GM18505 (cell line): ENCODE measurements at regions not wholly inside any gene's neighbourhood (a gene's known extent, or its start where the extent isn't known, plus 50 kb on each side); places are given as distances from the start of the nearest gene placed in this dataset.

ENCODE experiments used
- ATAC-seq: cut with Tn5 transposase; IDR thresholded peaks from one replicate; pipeline ENCODE4 v1.9.1; 2021; ENCODE audit not compliant: unreplicated experiment
- POLR2A ChIP-seq: IDR thresholded peaks from 4 replicates; pipeline ENCODE4 v1.6.1; 2011; ENCODE audit warnings: borderline replicate concordance; ENCODE audit not compliant: insufficient read depth, insufficient read length; ENCODE audit errors: extremely low read depth

DNA sequence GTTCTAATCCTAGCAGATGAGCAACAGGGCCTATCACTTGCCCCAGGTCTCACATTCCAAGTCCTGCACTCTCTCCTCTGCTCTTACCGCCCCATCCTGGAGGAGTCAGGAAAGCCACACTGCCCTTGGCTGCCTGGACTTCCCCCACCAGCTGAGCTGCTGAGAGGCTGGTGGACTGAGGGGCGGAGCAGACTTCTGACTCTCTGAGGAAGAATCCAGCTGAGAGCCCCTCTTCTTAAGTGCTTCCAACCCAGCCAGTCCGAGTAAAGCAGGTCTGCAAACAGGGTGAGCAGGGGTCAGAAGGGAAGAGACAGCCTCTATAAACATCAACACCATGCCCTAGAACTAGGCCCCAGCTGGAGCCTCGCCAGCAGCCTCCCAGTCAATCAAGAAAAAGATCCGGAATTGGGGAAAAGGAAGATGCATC is 92.4 kb upstream of the TMEM72 start:
- TF ChIP-seq POLR2A, result no peak
- ATAC-seq, result no peak

DNA sequence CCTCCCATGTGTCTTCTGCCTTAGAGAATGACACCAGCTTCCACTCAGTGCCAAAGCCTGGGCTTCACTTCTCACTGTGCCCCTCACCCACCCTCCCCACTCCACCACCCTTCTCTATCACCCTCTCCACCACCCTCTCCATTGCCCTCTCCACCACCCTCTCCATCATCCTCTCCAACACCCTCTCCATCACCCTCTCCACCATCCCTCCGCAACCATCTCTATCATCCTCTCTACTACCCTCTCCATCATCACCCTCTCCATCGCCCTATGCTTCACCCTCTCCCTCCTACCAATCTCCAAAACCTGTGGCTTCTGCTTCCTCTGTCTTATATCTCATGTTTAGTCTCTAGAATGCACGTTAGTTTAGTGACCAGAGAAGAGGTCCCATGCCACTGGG is 91.0 kb upstream of the TMEM72 start:
- TF ChIP-seq POLR2A, result no peak
- ATAC-seq, result no peak

DNA sequence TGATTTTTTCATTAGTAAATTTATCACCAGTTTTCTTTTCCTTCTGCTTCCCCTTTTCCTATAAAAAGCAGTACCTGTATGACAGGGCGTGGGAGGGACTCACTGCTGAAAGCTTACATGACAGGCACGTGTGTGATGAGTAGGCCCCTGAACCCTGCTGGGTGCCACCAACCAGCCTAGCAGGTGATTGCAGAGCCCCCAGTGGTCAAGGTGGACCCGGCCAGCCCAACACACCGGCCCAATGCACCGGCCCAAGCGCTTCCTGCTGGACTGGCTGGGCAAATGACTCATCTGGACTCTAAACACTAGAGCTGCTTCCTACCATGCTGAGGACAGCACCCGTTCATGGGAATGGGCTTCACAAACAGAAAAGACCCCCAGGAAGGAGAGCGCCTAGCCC is 89.8 kb upstream of the TMEM72 start:
- no peak for TF ChIP-seq POLR2A
- ATAC-seq, result no peak

DNA sequence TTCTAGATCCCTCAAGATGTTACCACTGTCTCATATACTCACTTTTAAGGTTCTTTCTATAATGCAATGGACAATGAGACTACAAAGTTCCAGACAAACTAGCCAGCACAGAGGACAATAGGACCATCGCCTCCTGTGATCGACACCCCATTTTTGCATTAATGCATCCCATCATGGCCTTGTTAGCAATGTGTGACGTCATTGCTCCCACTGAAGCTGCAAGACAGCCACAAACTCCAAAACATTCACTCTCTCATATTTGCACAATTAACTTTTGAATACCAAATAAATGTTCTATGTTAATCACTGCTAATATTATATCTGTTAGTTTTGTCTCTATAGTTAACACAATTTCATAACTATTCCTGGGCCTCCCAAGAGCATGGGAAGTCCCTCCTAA is 88.8 kb upstream of the TMEM72 start:
- ATAC-seq, result no peak

DNA sequence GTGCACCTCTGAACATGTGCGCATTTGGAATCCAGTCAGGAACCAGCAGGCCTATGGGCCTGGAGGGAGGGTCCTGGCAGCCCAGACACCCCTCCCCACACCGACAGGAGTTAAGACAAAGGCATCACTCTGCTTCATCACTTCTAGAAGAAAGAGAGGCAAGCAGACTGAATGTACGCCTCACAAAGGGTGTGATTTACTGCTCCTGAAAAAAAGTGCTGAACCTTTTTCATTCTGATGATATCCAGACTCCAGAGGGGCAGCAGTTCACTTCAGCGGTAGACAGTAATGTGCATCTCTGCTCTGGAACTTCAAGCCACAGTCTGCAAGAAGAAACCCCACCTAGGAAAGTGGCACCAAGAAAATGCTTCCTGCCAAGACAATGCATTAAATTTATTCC is 88.2 kb upstream of the TMEM72 start:
- no peak for ATAC-seq
- no peak for TF ChIP-seq POLR2A

More for the DNA sequence above, 88.8 kb upstream of the TMEM72 start:
- no peak for TF ChIP-seq POLR2A

DNA sequence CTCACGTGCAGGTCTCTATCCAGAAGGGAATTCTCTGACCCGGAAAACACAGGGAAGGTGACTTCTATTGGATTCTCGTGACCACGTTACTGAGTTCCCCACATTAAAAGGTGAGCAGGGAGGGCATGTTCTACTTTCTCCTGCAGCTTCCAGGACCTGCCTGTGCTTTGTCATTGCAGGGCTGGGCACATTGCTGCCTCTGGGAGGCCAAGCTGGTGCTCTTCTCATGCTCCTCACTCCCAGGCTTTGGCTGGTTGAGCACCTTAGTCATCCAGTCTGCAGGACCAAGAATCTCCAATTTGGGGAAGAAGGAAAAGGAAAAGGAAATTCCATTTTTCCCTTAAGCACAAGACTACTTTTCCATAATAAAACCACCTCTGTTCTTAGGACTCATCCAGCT is 86.5 kb upstream of the TMEM72 start:
- TF ChIP-seq POLR2A, result no peak
- no peak for ATAC-seq

DNA sequence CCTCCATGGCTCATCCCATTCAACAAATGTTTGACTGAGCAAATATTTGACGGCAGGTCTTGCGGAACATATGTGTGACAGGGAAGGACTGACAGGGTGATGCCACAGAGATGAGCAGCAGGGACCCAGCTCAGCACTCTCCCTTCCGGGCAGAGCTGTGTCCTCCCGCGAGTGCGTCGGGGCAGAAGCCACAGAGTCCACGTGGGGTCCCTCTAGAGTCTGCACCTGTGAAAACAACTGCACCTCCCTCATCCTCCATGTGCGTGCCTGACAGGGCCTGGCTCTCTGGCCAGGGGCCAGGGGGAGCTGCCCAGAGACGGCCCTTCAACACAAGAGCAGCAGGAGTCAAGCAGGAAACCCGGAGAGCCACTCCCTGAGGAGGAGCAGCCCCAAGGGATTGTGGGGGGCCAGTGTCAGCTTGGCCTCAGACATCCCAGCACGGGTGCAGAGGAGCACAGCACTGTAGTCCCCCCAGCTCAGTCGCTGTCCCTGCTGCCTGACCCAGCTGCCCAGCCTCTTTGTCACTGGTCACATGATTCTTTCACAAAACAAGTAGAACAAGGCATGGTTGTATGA is 83.6 kb upstream of the TMEM72 start:
- TF ChIP-seq POLR2A, result no peak
- ATAC-seq, result no peak

DNA sequence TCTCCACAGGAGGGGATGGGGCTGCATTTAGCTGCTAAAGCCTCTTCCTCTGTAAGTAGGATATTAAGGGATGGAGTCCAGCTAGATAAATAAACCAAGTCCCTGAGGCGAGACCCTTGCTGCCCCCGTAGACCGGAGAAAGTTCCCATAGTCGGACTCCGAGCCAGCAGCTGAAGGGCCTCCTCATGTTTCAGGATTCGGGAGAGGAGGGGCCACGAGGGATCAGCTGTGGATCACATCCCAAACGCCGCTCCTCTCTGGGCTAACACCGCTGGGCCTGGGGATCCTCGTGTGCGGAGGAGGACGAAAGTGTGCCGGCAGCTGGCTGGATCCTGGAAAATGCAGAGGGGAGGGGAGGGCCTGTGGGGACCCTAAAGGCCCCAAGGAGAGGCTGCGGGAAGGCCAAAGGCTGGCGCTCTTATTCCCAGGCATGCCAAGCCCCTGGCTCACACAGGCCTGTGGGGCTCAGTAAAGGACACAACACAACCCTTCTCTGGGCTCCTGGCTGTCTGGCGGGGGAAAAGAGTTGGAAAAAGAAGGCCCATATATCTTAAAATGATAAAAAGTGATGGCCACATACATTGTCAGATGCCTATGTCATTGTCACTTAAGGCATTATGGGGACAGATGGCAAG is 82.5 kb upstream of the TMEM72 start:
- no peak for TF ChIP-seq POLR2A

DNA sequence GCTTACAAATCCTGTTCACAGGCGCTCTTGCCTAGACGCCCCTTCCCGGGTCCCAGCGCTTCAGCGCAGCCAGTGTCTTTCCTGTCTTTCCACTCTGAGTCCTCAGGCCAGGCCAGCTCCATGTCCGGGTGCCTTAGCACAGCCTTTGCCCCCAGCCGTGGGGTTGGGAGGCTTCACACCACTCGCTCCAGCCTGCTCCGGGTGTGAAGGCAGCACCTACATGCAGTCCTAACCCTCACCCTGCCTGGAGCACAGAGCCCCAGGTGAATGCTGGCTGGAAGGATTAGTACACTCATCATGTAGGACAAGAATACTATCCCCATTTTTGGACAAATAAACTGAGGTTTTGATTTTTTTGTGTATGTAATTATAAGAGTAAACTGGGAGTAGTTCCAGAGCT is 81.7 kb upstream of the TMEM72 start:
- no peak for TF ChIP-seq POLR2A
- no peak for ATAC-seq

More for the DNA sequence above, 82.5 kb upstream of the TMEM72 start:
- ATAC-seq, result no peak

DNA sequence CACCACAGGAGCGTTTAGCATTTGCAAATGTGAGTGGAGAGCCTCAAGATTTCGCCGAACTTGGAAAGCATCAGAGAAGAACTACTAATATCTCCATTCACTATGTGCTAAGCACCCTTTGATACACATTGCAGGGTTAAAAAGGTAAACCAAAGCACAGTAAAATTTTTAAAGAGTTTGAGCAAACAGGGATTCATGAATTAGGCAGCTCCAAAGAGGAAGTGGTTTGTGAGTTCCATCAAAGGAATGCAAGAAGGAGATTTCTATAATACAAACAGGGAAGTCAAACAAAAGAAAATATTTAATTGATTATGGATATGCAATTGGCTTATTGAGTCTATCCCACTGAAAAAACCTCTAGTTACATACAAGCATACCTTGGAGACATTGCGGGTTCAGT is 81.1 kb upstream of the TMEM72 start:
- ATAC-seq, result no peak
- TF ChIP-seq POLR2A, result no peak

DNA sequence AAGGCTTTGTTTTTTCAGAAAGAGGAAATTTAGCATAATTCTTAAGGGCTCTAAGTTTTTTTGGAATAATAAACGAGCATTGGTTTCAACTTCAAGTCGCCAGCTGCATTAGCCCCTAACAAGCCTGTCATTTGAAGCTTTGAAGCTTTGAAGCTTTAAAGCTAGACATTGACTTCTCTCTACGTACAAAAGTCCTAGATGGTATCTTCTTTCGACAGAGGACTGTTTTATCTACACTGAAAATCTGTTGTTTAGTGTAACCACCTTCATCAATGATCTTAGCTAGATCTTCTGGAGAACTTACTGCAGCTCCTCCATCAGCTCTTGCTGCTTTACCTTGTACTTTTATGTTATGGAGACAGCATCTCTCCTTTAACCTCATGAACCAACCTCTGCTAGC is 79.6 kb upstream of the TMEM72 start:
- no peak for TF ChIP-seq POLR2A
- ATAC-seq, result no peak

DNA sequence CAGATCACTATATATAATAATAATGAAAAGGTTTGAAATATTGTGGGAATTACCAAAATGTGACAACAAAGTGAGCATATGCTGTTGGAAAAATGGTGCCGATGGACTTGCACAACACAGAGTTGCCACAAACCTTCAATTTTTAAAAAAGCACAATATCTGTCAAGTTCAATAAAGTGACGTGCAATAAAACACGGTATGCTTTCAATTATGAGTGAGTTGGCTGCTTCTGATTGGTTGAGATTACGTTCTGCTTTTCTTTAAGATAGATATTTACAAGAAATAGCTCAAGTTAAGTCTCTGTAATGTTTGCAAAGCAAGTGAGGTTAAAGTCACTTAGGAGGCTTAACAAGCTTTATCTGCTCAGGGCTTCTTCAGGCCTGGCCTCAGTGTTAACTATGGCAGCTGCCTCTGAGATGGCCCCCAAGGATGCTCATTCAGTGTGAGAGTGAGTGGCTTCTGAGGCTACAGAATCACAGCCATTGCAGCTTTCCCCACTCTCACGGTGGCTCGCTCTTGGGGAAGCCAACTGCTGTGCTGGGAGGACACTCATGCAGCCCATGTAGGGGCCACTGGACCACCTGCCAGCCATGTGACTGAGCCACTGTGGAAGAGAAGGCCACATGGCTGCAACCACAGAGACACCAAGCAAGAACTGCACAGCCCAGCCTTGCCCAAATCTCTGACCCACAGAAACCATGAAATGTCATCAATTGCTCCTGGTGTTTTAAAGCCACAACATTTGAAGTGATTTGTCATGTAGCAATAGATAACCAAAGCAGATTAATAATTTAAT is 78.3 kb upstream of the TMEM72 start:
- no peak for TF ChIP-seq POLR2A
- no peak for ATAC-seq

DNA sequence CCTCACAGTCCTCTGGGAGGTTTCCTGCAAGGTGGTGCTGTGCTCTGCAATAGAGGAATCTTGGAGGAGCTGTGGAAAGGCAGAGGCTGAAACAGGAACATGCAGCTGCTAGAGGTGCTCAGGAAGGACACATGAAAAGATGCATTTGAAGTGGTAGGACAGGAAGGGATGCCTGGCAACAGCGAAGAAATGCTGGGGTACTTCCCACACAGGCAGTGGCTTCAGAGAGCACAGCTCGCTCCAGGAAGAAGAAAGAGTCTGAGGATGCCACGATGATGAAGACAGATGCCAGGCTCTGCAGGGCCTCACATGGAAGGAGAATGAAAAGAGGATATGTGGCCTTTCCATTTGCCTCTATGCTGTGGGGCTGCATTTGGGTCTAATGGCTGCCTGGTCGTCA is 77.0 kb upstream of the TMEM72 start:
- ATAC-seq, result no peak
- no peak for TF ChIP-seq POLR2A

DNA sequence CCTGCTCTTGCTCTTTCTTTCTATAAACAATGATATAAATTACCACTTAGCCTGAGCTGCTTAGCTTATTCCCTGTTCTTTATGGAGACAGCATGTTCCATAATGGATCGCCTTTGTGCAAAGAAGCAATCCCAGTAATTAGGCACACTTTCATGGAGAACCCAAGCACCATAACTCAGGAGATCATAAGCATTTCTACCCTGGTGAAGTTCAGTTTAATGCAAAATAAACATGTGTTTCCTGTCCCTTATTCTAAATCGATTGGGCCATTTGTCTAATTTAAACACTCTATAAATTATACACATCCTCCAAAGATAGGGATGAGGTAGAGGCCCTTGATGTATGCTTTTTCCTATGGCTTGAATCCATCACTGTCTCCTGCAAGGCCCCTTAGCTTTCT is 75.8 kb upstream of the TMEM72 start:
- TF ChIP-seq POLR2A, result no peak
- no peak for ATAC-seq
